ENCODE measurements at regions not wholly inside any gene's neighbourhood (a gene's known extent, or its start where the extent isn't known, plus 50 kb on each side); places are given as distances from the start of the nearest gene placed in this dataset.

GRCh38 chr9:115957585-115957984 is 196.0 kb upstream of the PAPPA start:
- Histone ChIP-seq H3K4me1 (ENCODE audit: insufficient read depth, low read length) (no peaks in the 10 kb centered on the region), H2AFZ (ENCODE audit: low read depth, low read length) (no peak overlapping the region), H3K4me3 (ENCODE audit: low read length) (no peak overlapping the region), H3K9me3 (ENCODE audit: low read length) (no peaks in the 10 kb centered on the region), H3K27me3 (ENCODE audit: insufficient read depth, low read length) (no peaks in the 10 kb centered on the region), H3K36me3 (ENCODE audit: insufficient read depth, low read length) (no peaks in the 10 kb centered on the region)

GRCh38 chr9:115964710-115965347 is 188.8 kb upstream of the PAPPA start:
- Histone ChIP-seq H3K27me3 (ENCODE audit: insufficient read depth, low read length) (no peaks in the 10 kb centered on the region), H3K4me3 (ENCODE audit: low read length) (no peak overlapping the region), H3K4me1 (ENCODE audit: insufficient read depth, low read length) (no peaks in the 10 kb centered on the region), H3K9me3 (ENCODE audit: low read length) (no peaks in the 10 kb centered on the region), H3K36me3 (ENCODE audit: insufficient read depth, low read length) (no peaks in the 10 kb centered on the region), H2AFZ (ENCODE audit: low read depth, low read length) (no peak overlapping the region)

DNA sequence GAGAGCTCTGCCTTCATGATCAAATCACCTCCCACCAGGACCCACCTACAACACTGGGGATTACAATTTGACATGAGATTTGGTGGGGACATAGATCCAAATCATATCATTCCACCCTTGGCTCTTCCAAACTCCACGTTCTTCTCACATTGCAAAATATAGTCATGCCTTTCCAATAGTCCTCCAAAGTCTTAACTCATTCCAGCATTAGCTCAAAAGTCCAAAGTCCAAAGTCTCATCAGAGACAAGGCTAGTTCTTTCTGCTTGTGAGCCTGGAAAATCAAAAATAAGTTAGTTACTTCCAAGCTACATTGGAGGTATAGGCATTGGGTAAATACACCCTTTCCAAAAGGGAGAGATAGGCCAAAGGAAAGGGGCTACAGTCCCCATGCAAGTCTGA is 186.9 kb upstream of the PAPPA start:
- no peak overlapping the region for H2AFZ ChIP-seq (ENCODE audit: low read depth, low read length)
- H3K4me1 ChIP-seq (ENCODE audit: insufficient read depth, low read length), result no peaks in the 10 kb centered on the region
- H3K4me3 ChIP-seq (ENCODE audit: low read length), result no peak overlapping the region
- H3K36me3 ChIP-seq (ENCODE audit: insufficient read depth, low read length), result no peaks in the 10 kb centered on the region
- H3K27me3 ChIP-seq (ENCODE audit: insufficient read depth, low read length), result no peaks in the 10 kb centered on the region
- H3K9me3 ChIP-seq (ENCODE audit: low read length), result no peaks in the 10 kb centered on the region

- no peak overlapping the region for H3K4me3 ChIP-seq (ENCODE audit: low read length)
- no peaks in the 10 kb centered on the region for H3K36me3 ChIP-seq (ENCODE audit: insufficient read depth, low read length)
- H3K4me1 ChIP-seq (ENCODE audit: insufficient read depth, low read length), result no peaks in the 10 kb centered on the region
- no peaks in the 10 kb centered on the region for H3K9me3 ChIP-seq (ENCODE audit: low read length)
- H2AFZ ChIP-seq (ENCODE audit: low read depth, low read length), result no peak overlapping the region
- H3K27me3 ChIP-seq (ENCODE audit: insufficient read depth, low read length), result no peaks in the 10 kb centered on the region
Observed at GRCh38 chr9:115969096-115969495, 184.5 kb upstream of the PAPPA start.

DNA sequence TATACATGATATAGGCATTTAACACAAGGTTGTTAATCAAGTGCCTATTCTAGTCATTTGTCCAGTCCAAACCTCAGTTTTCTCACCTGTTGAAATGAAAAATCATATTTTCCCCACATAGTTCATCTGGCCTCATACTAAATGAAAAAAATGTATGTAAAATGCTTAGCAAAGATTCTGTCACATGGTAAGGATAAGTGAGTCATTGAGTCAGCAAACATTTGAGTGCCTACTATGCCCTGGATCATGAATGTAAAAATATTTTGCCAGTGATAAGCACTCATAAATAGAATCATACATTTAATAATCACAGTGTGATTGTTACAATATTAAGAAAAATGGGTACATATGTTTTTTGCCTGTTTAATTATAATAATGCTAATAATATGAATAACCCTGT is 181.2 kb upstream of the PAPPA start:
- H3K36me3 ChIP-seq (ENCODE audit: insufficient read depth, low read length), result no peaks in the 10 kb centered on the region

GRCh38 chr9:115972843-115973595 is 180.6 kb upstream of the PAPPA start:
- Histone ChIP-seq H3K36me3 (ENCODE audit: insufficient read depth, low read length) (no peaks in the 10 kb centered on the region), H3K27me3 (ENCODE audit: insufficient read depth, low read length) (no peaks in the 10 kb centered on the region), H3K9me3 (ENCODE audit: low read length) (no peaks in the 10 kb centered on the region), H3K4me1 (ENCODE audit: insufficient read depth, low read length) (no peaks in the 10 kb centered on the region), H2AFZ (ENCODE audit: low read depth, low read length) (no peak overlapping the region), H3K4me3 (ENCODE audit: low read length) (no peak overlapping the region)

More for the DNA sequence above, 181.2 kb upstream of the PAPPA start:
- no peaks in the 10 kb centered on the region for H3K9me3 ChIP-seq (ENCODE audit: low read length)
- no peak overlapping the region for H2AFZ ChIP-seq (ENCODE audit: low read depth, low read length)
- no peaks in the 10 kb centered on the region for H3K27me3 ChIP-seq (ENCODE audit: insufficient read depth, low read length)
- no peak overlapping the region for H3K4me3 ChIP-seq (ENCODE audit: low read length)
- no peaks in the 10 kb centered on the region for H3K4me1 ChIP-seq (ENCODE audit: insufficient read depth, low read length)

DNA sequence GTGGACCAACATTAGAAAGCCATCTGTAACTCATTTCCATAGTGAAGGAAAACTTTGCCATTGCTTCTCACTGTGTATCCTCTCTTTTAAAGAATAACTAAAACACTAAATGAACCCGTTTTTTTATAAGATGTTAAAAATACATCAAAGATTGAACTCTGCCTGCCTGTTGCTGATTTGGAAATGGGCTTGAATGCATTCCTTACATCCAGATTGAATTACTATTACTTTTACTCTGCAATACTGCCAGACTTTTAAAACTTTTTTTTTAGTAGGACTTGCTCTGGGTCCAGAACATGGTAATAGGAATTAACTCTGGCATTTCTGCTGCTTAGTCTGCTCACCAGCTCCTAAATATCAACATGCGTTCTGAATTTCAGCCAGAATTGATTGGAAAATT is 176.8 kb upstream of the PAPPA start:
- Histone ChIP-seq H3K27me3 (ENCODE audit: insufficient read depth, low read length) (no peaks in the 10 kb centered on the region), H3K4me1 (ENCODE audit: insufficient read depth, low read length) (no peaks in the 10 kb centered on the region), H3K36me3 (ENCODE audit: insufficient read depth, low read length) (no peaks in the 10 kb centered on the region), H3K9me3 (ENCODE audit: low read length) (no peaks in the 10 kb centered on the region), H3K4me3 (ENCODE audit: low read length) (no peak overlapping the region), H2AFZ (ENCODE audit: low read depth, low read length) (no peak overlapping the region)

GRCh38 chr9:115978091-115978490 is 175.5 kb upstream of the PAPPA start:
- H3K9me3 ChIP-seq (ENCODE audit: low read length), result no peaks in the 10 kb centered on the region
- H3K4me1 ChIP-seq (ENCODE audit: insufficient read depth, low read length), result no peaks in the 10 kb centered on the region
- H3K4me3 ChIP-seq (ENCODE audit: low read length), result no peak overlapping the region
- no peak overlapping the region for H2AFZ ChIP-seq (ENCODE audit: low read depth, low read length)
- no peaks in the 10 kb centered on the region for H3K27me3 ChIP-seq (ENCODE audit: insufficient read depth, low read length)
- H3K36me3 ChIP-seq (ENCODE audit: insufficient read depth, low read length), result no peaks in the 10 kb centered on the region

- H3K4me3 ChIP-seq (ENCODE audit: low read length), result no peak overlapping the region
- no peaks in the 10 kb centered on the region for H3K27me3 ChIP-seq (ENCODE audit: insufficient read depth, low read length)
- no peaks in the 10 kb centered on the region for H3K9me3 ChIP-seq (ENCODE audit: low read length)
- no peaks in the 10 kb centered on the region for H3K36me3 ChIP-seq (ENCODE audit: insufficient read depth, low read length)
- no peak overlapping the region for H2AFZ ChIP-seq (ENCODE audit: low read depth, low read length)
- no peaks in the 10 kb centered on the region for H3K4me1 ChIP-seq (ENCODE audit: insufficient read depth, low read length)
Observed at GRCh38 chr9:115978659-115979096, 174.9 kb upstream of the PAPPA start.

DNA sequence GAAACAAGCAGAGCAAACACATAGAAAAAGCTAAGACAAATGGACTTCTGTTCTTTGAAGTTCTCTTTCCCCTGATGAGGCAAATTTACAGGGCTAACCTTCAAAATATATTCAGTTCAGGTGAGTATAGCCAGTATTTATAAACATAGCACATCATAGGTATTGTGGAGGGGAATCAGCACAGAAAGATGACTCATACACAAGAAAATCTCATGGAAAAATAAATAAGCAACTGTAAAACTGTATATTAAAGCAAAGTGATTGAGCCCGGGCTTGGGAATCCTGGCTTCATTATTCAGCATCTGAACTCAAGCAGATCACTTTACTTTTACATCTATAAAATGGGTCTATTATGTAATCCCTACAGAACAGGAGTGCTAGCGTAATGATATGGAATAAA is 173.5 kb upstream of the PAPPA start:
- no peaks in the 10 kb centered on the region for H3K36me3 ChIP-seq (ENCODE audit: insufficient read depth, low read length)
- no peak overlapping the region for H2AFZ ChIP-seq (ENCODE audit: low read depth, low read length)
- H3K27me3 ChIP-seq (ENCODE audit: insufficient read depth, low read length), result no peaks in the 10 kb centered on the region
- H3K9me3 ChIP-seq (ENCODE audit: low read length), result no peaks in the 10 kb centered on the region
- no peaks in the 10 kb centered on the region for H3K4me1 ChIP-seq (ENCODE audit: insufficient read depth, low read length)
- no peak overlapping the region for H3K4me3 ChIP-seq (ENCODE audit: low read length)

- Histone ChIP-seq H3K27me3 (ENCODE audit: insufficient read depth, low read length) (no peaks in the 10 kb centered on the region), H2AFZ (ENCODE audit: low read depth, low read length) (no peak overlapping the region), H3K9me3 (ENCODE audit: low read length) (no peaks in the 10 kb centered on the region), H3K4me3 (ENCODE audit: low read length) (no peak overlapping the region), H3K36me3 (ENCODE audit: insufficient read depth, low read length) (no peaks in the 10 kb centered on the region), H3K4me1 (ENCODE audit: insufficient read depth, low read length) (no peaks in the 10 kb centered on the region)
Observed at GRCh38 chr9:115980502-115980901, 173.1 kb upstream of the PAPPA start.

- Histone ChIP-seq H3K4me1 (ENCODE audit: insufficient read depth, low read length) (no peaks in the 10 kb centered on the region), H3K9me3 (ENCODE audit: low read length) (no peaks in the 10 kb centered on the region), H2AFZ (ENCODE audit: low read depth, low read length) (no peak overlapping the region), H3K27me3 (ENCODE audit: insufficient read depth, low read length) (no peaks in the 10 kb centered on the region), H3K36me3 (ENCODE audit: insufficient read depth, low read length) (no peaks in the 10 kb centered on the region), H3K4me3 (ENCODE audit: low read length) (no peak overlapping the region)
Observed at GRCh38 chr9:115980976-115981375, 172.6 kb upstream of the PAPPA start.

DNA sequence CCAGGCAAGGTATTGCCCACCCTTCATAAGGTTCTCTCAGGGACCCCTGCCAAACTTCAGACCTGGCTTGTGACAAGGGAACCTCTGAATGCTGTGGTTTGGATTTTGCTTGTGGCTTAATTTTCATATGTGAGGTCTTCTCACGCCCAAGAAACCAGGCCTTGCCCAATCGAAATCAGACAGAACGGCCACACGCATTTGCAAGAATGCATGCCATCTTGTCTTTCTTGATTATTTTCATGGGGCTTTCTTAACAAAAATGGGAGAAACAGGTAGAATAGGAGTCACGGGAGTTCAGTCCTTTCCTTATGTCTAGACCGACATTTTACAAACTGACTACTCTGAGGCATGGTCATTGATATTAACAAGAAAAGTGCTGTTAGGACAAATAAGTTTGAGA is 170.2 kb upstream of the PAPPA start:
- Histone ChIP-seq H3K4me1 (ENCODE audit: insufficient read depth, low read length) (no peaks in the 10 kb centered on the region), H3K36me3 (ENCODE audit: insufficient read depth, low read length) (no peaks in the 10 kb centered on the region), H3K9me3 (ENCODE audit: low read length) (no peaks in the 10 kb centered on the region), H3K4me3 (ENCODE audit: low read length) (no peak overlapping the region), H2AFZ (ENCODE audit: low read depth, low read length) (no peak overlapping the region), H3K27me3 (ENCODE audit: insufficient read depth, low read length) (no peaks in the 10 kb centered on the region)

- no peak overlapping the region for H3K4me3 ChIP-seq (ENCODE audit: low read length)
- H3K9me3 ChIP-seq (ENCODE audit: low read length), result no peaks in the 10 kb centered on the region
- no peaks in the 10 kb centered on the region for H3K36me3 ChIP-seq (ENCODE audit: insufficient read depth, low read length)
- H3K4me1 ChIP-seq (ENCODE audit: insufficient read depth, low read length), result no peaks in the 10 kb centered on the region
- no peak overlapping the region for H2AFZ ChIP-seq (ENCODE audit: low read depth, low read length)
- H3K27me3 ChIP-seq (ENCODE audit: insufficient read depth, low read length), result no peaks in the 10 kb centered on the region
Observed at GRCh38 chr9:115985657-115986056, 167.9 kb upstream of the PAPPA start.

Data from neuron (in vitro differentiated cells).